ENCODE measurements at regions not wholly inside any gene's neighbourhood (a gene's known extent, or its start where the extent isn't known, plus 50 kb on each side); places are given as distances from the start of the nearest gene placed in this dataset.

DNA sequence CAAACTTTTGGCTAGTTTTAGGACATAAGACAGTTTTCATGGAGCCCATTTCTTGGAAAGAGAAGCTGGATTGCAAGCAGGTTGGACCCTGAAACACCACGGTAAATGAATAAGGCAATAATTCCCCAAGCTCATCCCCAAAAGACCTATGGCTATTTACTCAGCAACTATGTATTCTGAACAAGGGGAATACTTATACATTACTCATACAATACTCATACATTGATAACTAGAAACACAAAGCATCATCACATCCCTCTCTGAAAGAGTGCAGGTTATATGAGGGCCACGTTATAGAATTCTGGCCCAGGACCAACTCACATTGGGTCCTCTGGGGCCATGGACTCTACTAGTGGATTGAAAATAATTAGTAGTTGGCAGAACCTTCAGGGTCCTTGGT is 154.8 kb downstream of the TMX3 start:
- TF ChIP-seq, protein P1, sequence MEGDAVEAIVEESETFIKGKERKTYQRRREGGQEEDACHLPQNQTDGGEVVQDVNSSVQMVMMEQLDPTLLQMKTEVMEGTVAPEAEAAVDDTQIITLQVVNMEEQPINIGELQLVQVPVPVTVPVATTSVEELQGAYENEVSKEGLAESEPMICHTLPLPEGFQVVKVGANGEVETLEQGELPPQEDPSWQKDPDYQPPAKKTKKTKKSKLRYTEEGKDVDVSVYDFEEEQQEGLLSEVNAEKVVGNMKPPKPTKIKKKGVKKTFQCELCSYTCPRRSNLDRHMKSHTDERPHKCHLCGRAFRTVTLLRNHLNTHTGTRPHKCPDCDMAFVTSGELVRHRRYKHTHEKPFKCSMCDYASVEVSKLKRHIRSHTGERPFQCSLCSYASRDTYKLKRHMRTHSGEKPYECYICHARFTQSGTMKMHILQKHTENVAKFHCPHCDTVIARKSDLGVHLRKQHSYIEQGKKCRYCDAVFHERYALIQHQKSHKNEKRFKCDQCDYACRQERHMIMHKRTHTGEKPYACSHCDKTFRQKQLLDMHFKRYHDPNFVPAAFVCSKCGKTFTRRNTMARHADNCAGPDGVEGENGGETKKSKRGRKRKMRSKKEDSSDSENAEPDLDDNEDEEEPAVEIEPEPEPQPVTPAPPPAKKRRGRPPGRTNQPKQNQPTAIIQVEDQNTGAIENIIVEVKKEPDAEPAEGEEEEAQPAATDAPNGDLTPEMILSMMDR (conservative IDR thresholded peaks at IDR 0.05): no peak
- TF ChIP-seq EZH2 (IDR thresholded peaks at IDR 0.05; ENCODE audit: low read depth): no peak
